BJ (cell line): ENCODE measurements at regions not wholly inside any gene's neighbourhood (a gene's known extent, or its start where the extent isn't known, plus 50 kb on each side); places are given as distances from the start of the nearest gene placed in this dataset.

ENCODE experiments used
- CTCF ChIA-PET: fragments of 350-600 bp; formaldehyde crosslinking; extraction: SDS; loops from one replicate; lab custom pipeline; 2021; ENCODE audit warnings: antibody characterized with exemption, inconsistent platforms; lab: Yijun Ruan, JAX
- POLR2A ChIA-PET: fragments of 300-600 bp; sonication (Branson Sonifier 250); formaldehyde crosslinking; extraction: SDS; loops from one replicate; lab custom pipeline; 2021; ENCODE audit warnings: antibody characterized with exemption; lab: Charles Lee
- DNase-seq: peaks from one replicate; pipeline ENCODE4 v3.0.0-alpha.2; 2011; ENCODE audit warnings: low read depth
- H3K27me3 ChIP-seq: 2 replicates; pipeline ENCODE4 v1.6.0; 2011; ENCODE audit warnings: low read length; ENCODE audit not compliant: control insufficient read depth, insufficient read depth
- H3K36me3 ChIP-seq: 2 replicates; pipeline ENCODE4 v1.5.1; 2011; ENCODE audit warnings: low read length; ENCODE audit not compliant: control insufficient read depth, insufficient read depth
- H3K4me3 ChIP-seq: 2 replicates; pipeline ENCODE4 v1.5.1; 2011; ENCODE audit warnings: low read depth, mild to moderate bottlenecking, control low read depth, low read length
- CTCF ChIP-seq: IDR thresholded peaks from 2 replicates; pipeline ENCODE4 v1.5.1; 2011; ENCODE audit warnings: low read depth, mild to moderate bottlenecking, control low read depth, inconsistent platforms, low read length, moderate library complexity; ENCODE audit not compliant: insufficient read depth

DNA sequence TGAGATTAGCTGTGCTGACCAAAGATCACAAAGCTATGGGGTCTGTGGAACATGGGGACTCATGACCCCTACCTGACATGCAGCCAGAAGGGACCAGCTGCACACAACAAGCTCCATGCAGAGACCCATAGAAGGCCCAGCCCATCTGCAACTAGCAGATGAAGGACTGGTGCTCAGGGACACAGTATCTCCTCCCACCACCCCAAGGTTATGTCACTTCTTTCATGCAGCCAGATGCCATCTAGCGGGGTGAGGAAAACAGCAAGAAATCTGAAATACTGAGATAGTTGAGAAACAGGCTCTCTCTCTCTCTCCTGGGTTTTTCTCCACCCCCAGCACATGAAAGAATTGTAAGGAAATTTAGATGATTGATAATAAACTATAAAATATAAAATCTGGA, 161.3 kb upstream of the DAPK1 start:
- peak; percentile 27 for TF ChIP-seq CTCF
- Histone ChIP-seq H3K27me3 (0 out of 2 replicates have a peak, but pooled peaks cover 2% of the 10 kb centered on the region), H3K4me3 (no peak overlapping the region), H3K36me3 (no peaks in the 10 kb centered on the region)
- no peak for DNase-seq
- CTCF ChIA-PET = interaction anchor here (0.7 to 2.2 kb wide), 5 partner anchors 98 to 1148 kb away, joined by 3 to 17 read pairs (median 8); no protein-coding TSS in a partner anchor
- POLR2A ChIA-PET = no interaction called here

DNA sequence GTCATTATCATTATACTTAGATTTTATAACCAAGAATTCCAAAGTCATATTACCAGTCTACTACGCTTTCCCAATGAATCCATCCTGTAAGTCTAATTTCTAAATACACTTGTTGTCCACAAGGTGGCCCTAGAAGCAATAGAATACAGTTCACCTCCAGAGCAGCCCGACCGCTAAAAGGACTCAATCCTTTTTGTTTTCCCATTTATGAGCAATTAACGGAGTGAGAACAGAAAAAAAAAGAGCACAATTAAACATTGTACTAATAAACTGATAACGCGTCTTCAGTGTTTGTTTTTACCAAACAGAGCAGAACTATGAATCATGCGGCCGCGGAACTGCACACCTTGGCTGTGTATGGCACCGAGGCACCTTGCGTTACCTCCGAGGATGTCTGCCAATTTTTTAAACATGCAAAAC, 160.7 kb upstream of the DAPK1 start:
- CTCF ChIA-PET = interaction anchor here (0.6 to 2.2 kb wide), 21 partner anchors 8 to 922 kb away, joined by 3 to 23 read pairs (median 3); no protein-coding TSS in a partner anchor
- POLR2A ChIA-PET = no interaction called here
- DNase-seq = no peak
- Histone ChIP-seq H3K27me3 (0 out of 2 replicates have a peak, but pooled peaks cover 2% of the 10 kb centered on the region), H3K36me3 (no peaks in the 10 kb centered on the region), H3K4me3 (peak overlapping the region; percentile 16)
- TF ChIP-seq CTCF = peak; percentile 59

GRCh38 chr9:87337335-87338087, 160.2 kb upstream of the DAPK1 start:
- Histone ChIP-seq H3K36me3 (no peaks in the 10 kb centered on the region), H3K4me3 (peak overlapping the region; percentile 16), H3K27me3 (0 out of 2 replicates have a peak, but pooled peaks cover 2% of the 10 kb centered on the region)
- CTCF ChIA-PET = interaction anchor here (0.6 to 2.2 kb wide), 24 partner anchors 9 to 923 kb away, joined by 3 to 23 read pairs (median 3); partner anchors contain the start of gene DAPK1
- POLR2A ChIA-PET = interaction anchor here (1.0 kb wide), 1 partner anchor 44 kb away, joined by 4 read pairs; no protein-coding TSS in a partner anchor
- no peak for TF ChIP-seq CTCF
- no peak for DNase-seq

GRCh38 chr9:87338088-87338989, 159.3 kb upstream of the DAPK1 start:
- no peak for DNase-seq
- peaks cover 2% of the 10 kb centered on the region; the same call in 1 of the 2 replicates for H3K27me3 ChIP-seq
- ChIA-PET POLR2A (interaction anchor here (1.0 kb wide), 1 partner anchor 43 kb away, joined by 4 read pairs; no protein-coding TSS in a partner anchor), CTCF (interaction anchor here (0.8 to 2.2 kb wide), 11 partner anchors 8 to 924 kb away, joined by 3 to 23 read pairs (median 4); partner anchors contain the start of gene DAPK1)
- H3K36me3 ChIP-seq = no peaks in the 10 kb centered on the region
- H3K4me3 ChIP-seq = no peak overlapping the region
- TF ChIP-seq CTCF = no peak
